Myocyte (in vitro differentiated cells): ENCODE measurements at regions not wholly inside any gene's neighbourhood (a gene's known extent, or its start where the extent isn't known, plus 50 kb on each side); places are given as distances from the start of the nearest gene placed in this dataset.

Experiments
- DNase-seq: peaks from one replicate; pipeline ENCODE4 v3.0.0-alpha.2; 2012; ENCODE audit warnings: low read depth

GRCh38 chr2:11100130-11100529 is 55.1 kb upstream of the SLC66A3 start:
- DNase-seq = no peak

DNA sequence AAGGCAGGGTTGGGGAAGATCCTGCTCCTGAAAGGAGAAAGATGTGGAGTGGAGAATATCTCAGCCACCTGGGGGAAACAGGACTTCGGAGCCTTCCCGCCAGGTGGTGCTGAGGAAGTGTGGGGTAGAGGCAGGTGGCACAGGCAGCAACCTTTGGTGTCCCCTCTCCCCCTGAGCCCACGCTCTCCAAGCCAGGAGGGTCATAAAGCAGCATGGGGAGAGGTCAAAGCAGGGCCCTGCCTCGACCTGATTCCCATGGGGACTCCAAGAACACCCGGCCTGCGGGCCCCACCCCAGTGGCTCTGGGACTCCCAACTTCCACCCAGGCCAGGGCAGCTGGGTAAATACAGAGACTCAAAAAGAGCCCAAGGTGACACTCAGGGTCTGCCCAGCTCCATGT is 54.3 kb upstream of the SLC66A3 start:
- no peak for DNase-seq

GRCh38 chr2:11101430-11101829 is 53.8 kb upstream of the SLC66A3 start:
- DNase-seq = no peak

DNA sequence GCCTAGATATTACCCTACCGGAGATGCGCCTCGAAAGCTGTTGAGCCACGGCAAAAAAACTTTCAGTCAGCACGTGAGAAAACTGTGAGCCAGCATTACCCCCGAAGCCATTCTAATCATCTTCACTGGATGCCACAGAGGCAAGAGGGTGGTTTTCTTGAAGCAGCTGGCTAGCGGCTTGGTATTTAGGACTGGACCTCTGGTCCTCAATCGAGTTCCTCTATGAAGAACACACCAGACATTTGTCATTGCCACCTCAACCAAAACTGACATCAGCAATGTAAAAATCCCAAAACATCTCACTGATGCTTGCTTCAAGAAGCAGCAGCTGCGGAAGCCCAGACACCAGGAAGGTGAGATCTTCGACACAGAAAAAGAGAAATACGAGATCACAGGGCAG is 52.8 kb upstream of the SLC66A3 start:
- DNase-seq = peak; percentile 76

- DNase-seq = no peak
These were observed 52.1 kb upstream of the SLC66A3 start for GRCh38 chr2:11102956-11103860.

GRCh38 chr2:11103984-11104793 is 51.1 kb upstream of the SLC66A3 start:
- no peak for DNase-seq

- DNase-seq = no peak
These were observed 50.2 kb upstream of the SLC66A3 start for GRCh38 chr2:11104794-11105660.
